HepG2 (cell line): ENCODE measurements at regions not wholly inside any gene's neighbourhood (a gene's known extent, or its start where the extent isn't known, plus 50 kb on each side); places are given as distances from the start of the nearest gene placed in this dataset.

ENCODE experiments used
- EZH2 ChIP-seq: conservative IDR thresholded peaks from 2 replicates; pipeline ENCODE4 v1.6.1; 2012; ENCODE audit warnings: mild to moderate bottlenecking, low read depth, low read length, moderate library complexity
- POLR2AphosphoS5 ChIP-seq: IDR thresholded peaks from 2 replicates; pipeline ENCODE4 v1.6.1; 2012; ENCODE audit warnings: low read depth, low read length
- SP1 ChIP-seq, 2 experiments: fragments of 450-650 bp in 1 of 2; sonication (generic) in 1 of 2; formaldehyde crosslinking in 1 of 2; IDR thresholded peaks; 2 replicates each; pipeline versions ENCODE4 v1.4.0 to v1.6.1; 2016 to 2020; ENCODE audit warnings: missing genetic modification reagents in 1 of 2
- SUZ12 ChIP-seq: fragments of 150-350 bp; IDR thresholded peaks from 2 replicates; pipeline ENCODE4 v1.6.1; 2014; ENCODE audit warnings: low read depth, low read length
- TAF1 ChIP-seq: sonication (generic); formaldehyde crosslinking; IDR thresholded peaks from 2 replicates; pipeline ENCODE4 v1.4.0; 2020; ENCODE audit warnings: missing genetic modification reagents
- TF ChIP-seq, protein P1 (sequence below): sonication (generic); formaldehyde crosslinking; IDR thresholded peaks from 2 replicates; pipeline ENCODE4 v1.5.0; 2020; ENCODE audit warnings: mild to moderate bottlenecking, missing genetic modification reagents, moderate library complexity
- TF ChIP-seq, protein P2 (sequence below): sonication (generic); formaldehyde crosslinking; IDR thresholded peaks from 2 replicates; pipeline ENCODE4 v1.9.0; 2021; ENCODE audit warnings: missing genetic modification reagents, borderline replicate concordance
- TF ChIP-seq, protein P3 (sequence below): IDR thresholded peaks from 2 replicates; pipeline ENCODE4 v1.6.1; 2016; ENCODE audit warnings: missing compliant biosample characterization, missing genetic modification reagents, borderline replicate concordance
- TF ChIP-seq, protein P4 (sequence below): sonication (generic); formaldehyde crosslinking; IDR thresholded peaks from 2 replicates; pipeline ENCODE4 v1.4.0; 2020; ENCODE audit warnings: missing genetic modification reagents
- TF ChIP-seq, protein P5 (sequence below), 2 experiments: sonication (generic) in 1 of 2; formaldehyde crosslinking in 1 of 2; IDR thresholded peaks; 2 replicates each; pipeline versions ENCODE4 v1.5.1 to v1.6.1; 2011 to 2020; ENCODE audit warnings: borderline replicate concordance in 1 of 2, low read depth in 1 of 2, low read length in 1 of 2, mild to moderate bottlenecking in 1 of 2, missing genetic modification reagents in 1 of 2, moderate library complexity in 1 of 2

DNA sequence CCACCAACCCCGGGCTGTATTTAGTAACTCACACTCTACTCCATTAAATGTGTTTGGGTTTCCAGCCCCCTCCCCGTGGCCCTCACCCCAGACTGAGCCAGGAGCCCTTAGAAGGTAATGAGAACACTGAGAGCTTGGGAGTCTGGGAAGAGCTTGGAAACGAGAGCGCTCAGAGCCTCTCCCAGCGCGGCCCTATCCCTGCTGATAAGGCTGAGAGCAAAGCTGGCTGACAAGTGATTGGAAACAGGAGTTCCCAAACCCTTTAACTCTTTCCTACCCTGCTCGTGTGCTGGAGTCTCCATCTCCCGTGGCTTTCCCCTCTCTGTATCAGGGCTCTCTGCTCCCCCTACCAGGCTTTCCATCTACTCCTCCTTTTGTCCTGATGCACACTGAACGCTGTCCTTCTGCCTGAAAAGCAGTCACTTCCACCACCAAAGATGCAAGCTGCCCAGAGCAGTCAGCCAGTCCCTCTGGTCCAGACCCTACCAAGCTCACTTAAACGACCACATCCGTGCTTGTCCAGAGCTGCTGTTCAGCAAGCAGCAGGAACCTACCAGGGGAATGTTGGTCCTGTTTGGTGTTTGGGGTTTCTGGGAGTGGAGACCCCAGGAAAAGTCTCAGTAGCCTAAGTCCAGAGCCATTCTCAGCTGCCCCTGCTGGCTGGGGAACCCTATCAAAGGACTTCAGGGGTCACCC, 100.0 kb upstream of the PKDCC start:
- TF ChIP-seq, protein P1, sequence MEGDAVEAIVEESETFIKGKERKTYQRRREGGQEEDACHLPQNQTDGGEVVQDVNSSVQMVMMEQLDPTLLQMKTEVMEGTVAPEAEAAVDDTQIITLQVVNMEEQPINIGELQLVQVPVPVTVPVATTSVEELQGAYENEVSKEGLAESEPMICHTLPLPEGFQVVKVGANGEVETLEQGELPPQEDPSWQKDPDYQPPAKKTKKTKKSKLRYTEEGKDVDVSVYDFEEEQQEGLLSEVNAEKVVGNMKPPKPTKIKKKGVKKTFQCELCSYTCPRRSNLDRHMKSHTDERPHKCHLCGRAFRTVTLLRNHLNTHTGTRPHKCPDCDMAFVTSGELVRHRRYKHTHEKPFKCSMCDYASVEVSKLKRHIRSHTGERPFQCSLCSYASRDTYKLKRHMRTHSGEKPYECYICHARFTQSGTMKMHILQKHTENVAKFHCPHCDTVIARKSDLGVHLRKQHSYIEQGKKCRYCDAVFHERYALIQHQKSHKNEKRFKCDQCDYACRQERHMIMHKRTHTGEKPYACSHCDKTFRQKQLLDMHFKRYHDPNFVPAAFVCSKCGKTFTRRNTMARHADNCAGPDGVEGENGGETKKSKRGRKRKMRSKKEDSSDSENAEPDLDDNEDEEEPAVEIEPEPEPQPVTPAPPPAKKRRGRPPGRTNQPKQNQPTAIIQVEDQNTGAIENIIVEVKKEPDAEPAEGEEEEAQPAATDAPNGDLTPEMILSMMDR (CRISPR knock-in tag): no peak
- TF ChIP-seq, protein P2, sequence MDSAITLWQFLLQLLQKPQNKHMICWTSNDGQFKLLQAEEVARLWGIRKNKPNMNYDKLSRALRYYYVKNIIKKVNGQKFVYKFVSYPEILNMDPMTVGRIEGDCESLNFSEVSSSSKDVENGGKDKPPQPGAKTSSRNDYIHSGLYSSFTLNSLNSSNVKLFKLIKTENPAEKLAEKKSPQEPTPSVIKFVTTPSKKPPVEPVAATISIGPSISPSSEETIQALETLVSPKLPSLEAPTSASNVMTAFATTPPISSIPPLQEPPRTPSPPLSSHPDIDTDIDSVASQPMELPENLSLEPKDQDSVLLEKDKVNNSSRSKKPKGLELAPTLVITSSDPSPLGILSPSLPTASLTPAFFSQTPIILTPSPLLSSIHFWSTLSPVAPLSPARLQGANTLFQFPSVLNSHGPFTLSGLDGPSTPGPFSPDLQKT (CRISPR knock-in tag): no peak
- TF ChIP-seq, protein P3, sequence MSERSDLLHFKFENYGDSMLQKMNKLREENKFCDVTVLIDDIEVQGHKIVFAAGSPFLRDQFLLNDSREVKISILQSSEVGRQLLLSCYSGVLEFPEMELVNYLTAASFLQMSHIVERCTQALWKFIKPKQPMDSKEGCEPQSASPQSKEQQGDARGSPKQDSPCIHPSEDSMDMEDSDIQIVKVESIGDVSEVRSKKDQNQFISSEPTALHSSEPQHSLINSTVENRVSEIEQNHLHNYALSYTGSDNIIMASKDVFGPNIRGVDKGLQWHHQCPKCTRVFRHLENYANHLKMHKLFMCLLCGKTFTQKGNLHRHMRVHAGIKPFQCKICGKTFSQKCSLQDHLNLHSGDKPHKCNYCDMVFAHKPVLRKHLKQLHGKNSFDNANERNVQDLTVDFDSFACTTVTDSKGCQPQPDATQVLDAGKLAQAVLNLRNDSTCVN (CRISPR knock-in tag): no peak
- TF ChIP-seq SP1 (IDR thresholded peaks at IDR 0.05) (no peak), SP1 (CRISPR knock-in tag; IDR thresholded peaks at IDR 0.05) (no peak), TAF1 (no peak), SUZ12 (no peak), EZH2 (no peak), POLR2AphosphoS5 (no peak)
- TF ChIP-seq, protein P4, sequence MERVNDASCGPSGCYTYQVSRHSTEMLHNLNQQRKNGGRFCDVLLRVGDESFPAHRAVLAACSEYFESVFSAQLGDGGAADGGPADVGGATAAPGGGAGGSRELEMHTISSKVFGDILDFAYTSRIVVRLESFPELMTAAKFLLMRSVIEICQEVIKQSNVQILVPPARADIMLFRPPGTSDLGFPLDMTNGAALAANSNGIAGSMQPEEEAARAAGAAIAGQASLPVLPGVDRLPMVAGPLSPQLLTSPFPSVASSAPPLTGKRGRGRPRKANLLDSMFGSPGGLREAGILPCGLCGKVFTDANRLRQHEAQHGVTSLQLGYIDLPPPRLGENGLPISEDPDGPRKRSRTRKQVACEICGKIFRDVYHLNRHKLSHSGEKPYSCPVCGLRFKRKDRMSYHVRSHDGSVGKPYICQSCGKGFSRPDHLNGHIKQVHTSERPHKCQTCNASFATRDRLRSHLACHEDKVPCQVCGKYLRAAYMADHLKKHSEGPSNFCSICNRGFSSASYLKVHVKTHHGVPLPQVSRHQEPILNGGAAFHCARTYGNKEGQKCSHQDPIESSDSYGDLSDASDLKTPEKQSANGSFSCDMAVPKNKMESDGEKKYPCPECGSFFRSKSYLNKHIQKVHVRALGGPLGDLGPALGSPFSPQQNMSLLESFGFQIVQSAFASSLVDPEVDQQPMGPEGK (CRISPR knock-in tag): no peak
- TF ChIP-seq, protein P5, sequence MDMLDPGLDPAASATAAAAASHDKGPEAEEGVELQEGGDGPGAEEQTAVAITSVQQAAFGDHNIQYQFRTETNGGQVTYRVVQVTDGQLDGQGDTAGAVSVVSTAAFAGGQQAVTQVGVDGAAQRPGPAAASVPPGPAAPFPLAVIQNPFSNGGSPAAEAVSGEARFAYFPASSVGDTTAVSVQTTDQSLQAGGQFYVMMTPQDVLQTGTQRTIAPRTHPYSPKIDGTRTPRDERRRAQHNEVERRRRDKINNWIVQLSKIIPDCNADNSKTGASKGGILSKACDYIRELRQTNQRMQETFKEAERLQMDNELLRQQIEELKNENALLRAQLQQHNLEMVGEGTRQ (IDR thresholded peaks at IDR 0.05; ENCODE audit: low read depth, low read length): no peak
- TF ChIP-seq, protein P5 (CRISPR knock-in tag; IDR thresholded peaks at IDR 0.05; ENCODE audit: borderline replicate concordance): no peak
